ENCODE measurements at regions not wholly inside any gene's neighbourhood (a gene's known extent, or its start where the extent isn't known, plus 50 kb on each side); places are given as distances from the start of the nearest gene placed in this dataset.
"Not testable (repeated sequence)": the region's sequence is repeated elsewhere in the genome, so short reads cannot be mapped to it uniquely, and the experiment has no call there.

- no peaks in the 10 kb centered on the region for H3K4me1 ChIP-seq (ENCODE audit: control insufficient read depth, low read depth, low read length)
- no peak overlapping the region for H3K4me3 ChIP-seq (ENCODE audit: low read length)
- no peaks in the 10 kb centered on the region for H3K9me3 ChIP-seq (ENCODE audit: control insufficient read depth, low read depth, low read length)
- H3K9ac ChIP-seq (ENCODE audit: low read length) = no peak overlapping the region
- H3K27me3 ChIP-seq (ENCODE audit: control insufficient read depth, insufficient read depth, low read length) = no peaks in the 10 kb centered on the region
- no peak overlapping the region for H3K27ac ChIP-seq (ENCODE audit: low read length)
- no peaks in the 10 kb centered on the region for H3K36me3 ChIP-seq (ENCODE audit: control insufficient read depth, low read depth, low read length)
These were observed 738.0 kb upstream of the PITX2 start for GRCh38 chr4:111360906-111361305.

GRCh38 chr4:111362941-111363361, 740.1 kb upstream of the PITX2 start:
- no peaks in the 10 kb centered on the region for H3K4me1 ChIP-seq (ENCODE audit: control insufficient read depth, low read depth, low read length)
- H3K27ac ChIP-seq (ENCODE audit: low read length) = no peak overlapping the region
- H3K4me3 ChIP-seq (ENCODE audit: low read length) = no peak overlapping the region
- H3K27me3 ChIP-seq (ENCODE audit: control insufficient read depth, insufficient read depth, low read length) = no peaks in the 10 kb centered on the region
- H3K36me3 ChIP-seq (ENCODE audit: control insufficient read depth, low read depth, low read length) = no peaks in the 10 kb centered on the region
- H3K9me3 ChIP-seq (ENCODE audit: control insufficient read depth, low read depth, low read length) = no peaks in the 10 kb centered on the region
- no peak overlapping the region for H3K9ac ChIP-seq (ENCODE audit: low read length)

- not testable (repeated sequence) for H3K4me1 ChIP-seq (ENCODE audit: control insufficient read depth, low read depth, low read length); H3K9me3 ChIP-seq (ENCODE audit: control insufficient read depth, low read depth, low read length); H3K36me3 ChIP-seq (ENCODE audit: control insufficient read depth, low read depth, low read length); H3K9ac ChIP-seq (ENCODE audit: low read length); H3K4me3 ChIP-seq (ENCODE audit: low read length); H3K27ac ChIP-seq (ENCODE audit: low read length); H3K27me3 ChIP-seq (ENCODE audit: control insufficient read depth, insufficient read depth, low read length)
These were observed 755.0 kb upstream of the PITX2 start for GRCh38 chr4:111377880-111378279.

- H3K4me3 ChIP-seq (ENCODE audit: low read length) = no peak overlapping the region
- no peaks in the 10 kb centered on the region for H3K4me1 ChIP-seq (ENCODE audit: control insufficient read depth, low read depth, low read length)
- no peaks in the 10 kb centered on the region for H3K27me3 ChIP-seq (ENCODE audit: control insufficient read depth, insufficient read depth, low read length)
- H3K9me3 ChIP-seq (ENCODE audit: control insufficient read depth, low read depth, low read length) = no peaks in the 10 kb centered on the region
- no peaks in the 10 kb centered on the region for H3K36me3 ChIP-seq (ENCODE audit: control insufficient read depth, low read depth, low read length)
- no peak overlapping the region for H3K27ac ChIP-seq (ENCODE audit: low read length)
- H3K9ac ChIP-seq (ENCODE audit: low read length) = no peak overlapping the region
These were observed 756.7 kb upstream of the FAM241A start for GRCh38 chr4:111388561-111388960.

- Histone ChIP-seq H3K27ac (ENCODE audit: low read length) (no peak overlapping the region), H3K4me1 (ENCODE audit: control insufficient read depth, low read depth, low read length) (no peaks in the 10 kb centered on the region), H3K27me3 (ENCODE audit: control insufficient read depth, insufficient read depth, low read length) (no peaks in the 10 kb centered on the region), H3K9ac (ENCODE audit: low read length) (no peak overlapping the region), H3K36me3 (ENCODE audit: control insufficient read depth, low read depth, low read length) (no peaks in the 10 kb centered on the region), H3K9me3 (ENCODE audit: control insufficient read depth, low read depth, low read length) (no peaks in the 10 kb centered on the region), H3K4me3 (ENCODE audit: low read length) (no peak overlapping the region)
These were observed 753.4 kb upstream of the FAM241A start for GRCh38 chr4:111391829-111392228.

- no peaks in the 10 kb centered on the region for H3K36me3 ChIP-seq (ENCODE audit: control insufficient read depth, low read depth, low read length)
- H3K4me3 ChIP-seq (ENCODE audit: low read length) = no peak overlapping the region
- no peak overlapping the region for H3K27ac ChIP-seq (ENCODE audit: low read length)
- H3K27me3 ChIP-seq (ENCODE audit: control insufficient read depth, insufficient read depth, low read length) = no peaks in the 10 kb centered on the region
- H3K4me1 ChIP-seq (ENCODE audit: control insufficient read depth, low read depth, low read length) = no peaks in the 10 kb centered on the region
- no peak overlapping the region for H3K9ac ChIP-seq (ENCODE audit: low read length)
- H3K9me3 ChIP-seq (ENCODE audit: control insufficient read depth, low read depth, low read length) = no peaks in the 10 kb centered on the region
These were observed 751.5 kb upstream of the FAM241A start for GRCh38 chr4:111393781-111394180.

- Histone ChIP-seq H3K27ac (ENCODE audit: low read length) (no peak overlapping the region), H3K4me1 (ENCODE audit: control insufficient read depth, low read depth, low read length) (no peaks in the 10 kb centered on the region), H3K36me3 (ENCODE audit: control insufficient read depth, low read depth, low read length) (no peaks in the 10 kb centered on the region), H3K4me3 (ENCODE audit: low read length) (no peak overlapping the region), H3K9me3 (ENCODE audit: control insufficient read depth, low read depth, low read length) (no peaks in the 10 kb centered on the region), H3K9ac (ENCODE audit: low read length) (no peak overlapping the region), H3K27me3 (ENCODE audit: control insufficient read depth, insufficient read depth, low read length) (no peaks in the 10 kb centered on the region)
These were observed 746.3 kb upstream of the FAM241A start for GRCh38 chr4:111398906-111399330.

- Histone ChIP-seq H3K9me3 (ENCODE audit: control insufficient read depth, low read depth, low read length) (no peaks in the 10 kb centered on the region), H3K36me3 (ENCODE audit: control insufficient read depth, low read depth, low read length) (no peaks in the 10 kb centered on the region), H3K9ac (ENCODE audit: low read length) (no peak overlapping the region), H3K4me1 (ENCODE audit: control insufficient read depth, low read depth, low read length) (no peaks in the 10 kb centered on the region), H3K27ac (ENCODE audit: low read length) (no peak overlapping the region), H3K4me3 (ENCODE audit: low read length) (no peak overlapping the region), H3K27me3 (ENCODE audit: control insufficient read depth, insufficient read depth, low read length) (no peaks in the 10 kb centered on the region)
These were observed 745.6 kb upstream of the FAM241A start for GRCh38 chr4:111399623-111400022.

GRCh38 chr4:111400741-111401140, 744.5 kb upstream of the FAM241A start:
- no peaks in the 10 kb centered on the region for H3K27me3 ChIP-seq (ENCODE audit: control insufficient read depth, insufficient read depth, low read length)
- no peaks in the 10 kb centered on the region for H3K9me3 ChIP-seq (ENCODE audit: control insufficient read depth, low read depth, low read length)
- no peak overlapping the region for H3K27ac ChIP-seq (ENCODE audit: low read length)
- no peak overlapping the region for H3K4me3 ChIP-seq (ENCODE audit: low read length)
- no peaks in the 10 kb centered on the region for H3K4me1 ChIP-seq (ENCODE audit: control insufficient read depth, low read depth, low read length)
- no peak overlapping the region for H3K9ac ChIP-seq (ENCODE audit: low read length)
- H3K36me3 ChIP-seq (ENCODE audit: control insufficient read depth, low read depth, low read length) = no peaks in the 10 kb centered on the region

GRCh38 chr4:111404673-111405072, 740.6 kb upstream of the FAM241A start:
- Histone ChIP-seq H3K9me3 (ENCODE audit: control insufficient read depth, low read depth, low read length) (no peaks in the 10 kb centered on the region), H3K27ac (ENCODE audit: low read length) (no peak overlapping the region), H3K9ac (ENCODE audit: low read length) (no peak overlapping the region), H3K27me3 (ENCODE audit: control insufficient read depth, insufficient read depth, low read length) (no peaks in the 10 kb centered on the region), H3K4me1 (ENCODE audit: control insufficient read depth, low read depth, low read length) (no peaks in the 10 kb centered on the region), H3K36me3 (ENCODE audit: control insufficient read depth, low read depth, low read length) (no peaks in the 10 kb centered on the region), H3K4me3 (ENCODE audit: low read length) (no peak overlapping the region)

- H3K27ac ChIP-seq (ENCODE audit: low read length) = no peak overlapping the region
- no peaks in the 10 kb centered on the region for H3K36me3 ChIP-seq (ENCODE audit: control insufficient read depth, low read depth, low read length)
- H3K4me1 ChIP-seq (ENCODE audit: control insufficient read depth, low read depth, low read length) = no peaks in the 10 kb centered on the region
- no peaks in the 10 kb centered on the region for H3K9me3 ChIP-seq (ENCODE audit: control insufficient read depth, low read depth, low read length)
- H3K27me3 ChIP-seq (ENCODE audit: control insufficient read depth, insufficient read depth, low read length) = no peaks in the 10 kb centered on the region
- no peak overlapping the region for H3K4me3 ChIP-seq (ENCODE audit: low read length)
- no peak overlapping the region for H3K9ac ChIP-seq (ENCODE audit: low read length)
These were observed 739.3 kb upstream of the FAM241A start for GRCh38 chr4:111405989-111406388.

GRCh38 chr4:111410571-111410970, 734.7 kb upstream of the FAM241A start:
- H3K27me3 ChIP-seq (ENCODE audit: control insufficient read depth, insufficient read depth, low read length) = no peaks in the 10 kb centered on the region
- no peak overlapping the region for H3K27ac ChIP-seq (ENCODE audit: low read length)
- H3K4me3 ChIP-seq (ENCODE audit: low read length) = no peak overlapping the region
- no peaks in the 10 kb centered on the region for H3K9me3 ChIP-seq (ENCODE audit: control insufficient read depth, low read depth, low read length)
- no peaks in the 10 kb centered on the region for H3K36me3 ChIP-seq (ENCODE audit: control insufficient read depth, low read depth, low read length)
- no peak overlapping the region for H3K9ac ChIP-seq (ENCODE audit: low read length)
- H3K4me1 ChIP-seq (ENCODE audit: control insufficient read depth, low read depth, low read length) = no peaks in the 10 kb centered on the region
